DND-41 (cell line): ENCODE measurements at regions not wholly inside any gene's neighbourhood (a gene's known extent, or its start where the extent isn't known, plus 50 kb on each side); places are given as distances from the start of the nearest gene placed in this dataset.

Source experiments
- EZH2 ChIP-seq: IDR thresholded peaks from 3 replicates; pipeline ENCODE4 v1.6.1; 2012; ENCODE audit warnings: borderline replicate concordance, low read depth, mild to moderate bottlenecking, moderate library complexity, low read length, inconsistent platforms; ENCODE audit not compliant: severe bottlenecking
- TF ChIP-seq, protein P1 (sequence below): IDR thresholded peaks from 2 replicates; pipeline ENCODE4 v1.5.1; 2012; ENCODE audit warnings: borderline replicate concordance, low read length, moderate library complexity, mild to moderate bottlenecking; ENCODE audit not compliant: poor library complexity, severe bottlenecking; ENCODE audit errors: extremely low read depth

DNA sequence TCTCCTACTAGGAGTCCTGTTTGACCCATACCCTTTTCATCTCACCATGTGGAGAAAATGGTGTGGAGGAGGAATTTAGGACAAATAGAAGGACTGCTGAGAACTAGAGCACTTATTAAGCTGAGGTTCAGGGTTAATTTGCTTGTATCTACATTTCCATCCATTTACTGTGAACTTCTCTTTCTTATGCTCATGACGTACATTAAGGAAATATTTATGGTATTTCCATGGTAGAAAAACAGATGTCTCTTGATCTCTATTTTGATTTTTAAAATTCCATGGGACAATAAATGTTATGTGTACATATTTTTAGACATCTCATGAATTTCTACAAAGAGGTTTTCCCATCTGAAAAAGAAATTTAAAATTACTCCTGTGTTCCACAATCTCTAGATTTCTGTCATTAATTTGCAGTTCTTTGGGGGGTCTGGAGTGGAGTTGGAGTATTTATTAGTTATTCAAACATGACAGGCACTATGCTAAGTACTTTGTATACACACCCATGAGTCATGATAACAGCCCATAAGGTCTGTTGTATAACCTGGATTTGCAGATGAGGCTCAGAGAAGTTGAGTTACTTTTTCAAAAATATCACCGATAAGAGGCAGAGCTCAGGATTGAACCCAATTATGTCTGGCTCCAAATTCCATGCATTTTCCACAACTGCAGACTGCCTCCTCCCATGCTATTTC, 112.6 kb downstream of the COPS8 start:
- TF ChIP-seq, protein P1, sequence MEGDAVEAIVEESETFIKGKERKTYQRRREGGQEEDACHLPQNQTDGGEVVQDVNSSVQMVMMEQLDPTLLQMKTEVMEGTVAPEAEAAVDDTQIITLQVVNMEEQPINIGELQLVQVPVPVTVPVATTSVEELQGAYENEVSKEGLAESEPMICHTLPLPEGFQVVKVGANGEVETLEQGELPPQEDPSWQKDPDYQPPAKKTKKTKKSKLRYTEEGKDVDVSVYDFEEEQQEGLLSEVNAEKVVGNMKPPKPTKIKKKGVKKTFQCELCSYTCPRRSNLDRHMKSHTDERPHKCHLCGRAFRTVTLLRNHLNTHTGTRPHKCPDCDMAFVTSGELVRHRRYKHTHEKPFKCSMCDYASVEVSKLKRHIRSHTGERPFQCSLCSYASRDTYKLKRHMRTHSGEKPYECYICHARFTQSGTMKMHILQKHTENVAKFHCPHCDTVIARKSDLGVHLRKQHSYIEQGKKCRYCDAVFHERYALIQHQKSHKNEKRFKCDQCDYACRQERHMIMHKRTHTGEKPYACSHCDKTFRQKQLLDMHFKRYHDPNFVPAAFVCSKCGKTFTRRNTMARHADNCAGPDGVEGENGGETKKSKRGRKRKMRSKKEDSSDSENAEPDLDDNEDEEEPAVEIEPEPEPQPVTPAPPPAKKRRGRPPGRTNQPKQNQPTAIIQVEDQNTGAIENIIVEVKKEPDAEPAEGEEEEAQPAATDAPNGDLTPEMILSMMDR = no peak
- TF ChIP-seq EZH2 = no peak
